Kidney glomerular epithelial cell (primary cell): ENCODE measurements at regions not wholly inside any gene's neighbourhood (a gene's known extent, or its start where the extent isn't known, plus 50 kb on each side); places are given as distances from the start of the nearest gene placed in this dataset.

Experiments
- DNase-seq: peaks from one replicate; lab custom pipeline; 2025; lab: John Stamatoyannopoulos, UW

DNA sequence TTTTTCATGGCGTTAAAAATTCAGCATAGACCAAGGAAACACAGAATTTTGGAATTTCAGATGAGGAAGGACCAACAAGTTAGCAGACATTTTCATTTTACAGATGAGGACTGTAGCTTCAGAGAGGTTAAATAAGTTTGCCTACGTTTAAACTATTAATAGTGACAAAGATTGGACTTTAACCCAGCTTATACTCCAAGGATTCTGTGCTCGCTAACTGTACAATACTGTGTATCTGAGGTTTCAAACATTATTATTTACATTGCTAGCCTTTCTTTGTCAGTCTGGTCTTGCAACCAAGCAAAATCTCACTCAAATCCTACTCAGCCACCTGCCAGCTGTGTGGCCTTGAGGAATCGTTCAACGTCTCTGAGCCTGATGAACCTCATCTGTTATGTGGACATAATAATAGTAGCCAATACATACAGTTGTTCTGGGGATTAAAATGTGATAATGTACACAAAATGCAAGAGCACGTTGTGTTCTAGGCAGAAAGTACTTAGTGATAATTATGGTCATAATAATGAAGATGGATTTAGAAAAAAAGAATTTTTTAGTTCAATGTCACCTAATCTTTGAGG is 462.4 kb upstream of the TRIB2 start:
- no peak for DNase-seq

DNA sequence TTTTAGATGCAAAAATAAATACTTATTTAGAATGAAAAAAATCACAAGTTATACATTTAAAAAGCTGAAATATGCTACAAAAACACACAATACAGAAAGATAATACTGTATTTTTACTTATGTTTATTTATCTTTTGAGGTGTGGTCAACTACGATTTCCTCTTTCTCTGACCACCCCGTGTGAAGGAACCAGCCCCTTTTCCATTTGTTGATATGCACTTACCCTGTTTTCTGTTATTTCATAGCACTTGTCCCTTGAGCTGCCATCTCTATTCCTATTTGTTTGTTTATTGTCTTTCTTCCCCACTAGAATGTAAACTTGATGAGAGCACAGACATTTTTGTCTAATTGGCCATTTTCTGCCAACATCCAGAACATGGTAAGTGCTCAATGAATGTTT is 460.5 kb upstream of the TRIB2 start:
- no peak for DNase-seq

DNA sequence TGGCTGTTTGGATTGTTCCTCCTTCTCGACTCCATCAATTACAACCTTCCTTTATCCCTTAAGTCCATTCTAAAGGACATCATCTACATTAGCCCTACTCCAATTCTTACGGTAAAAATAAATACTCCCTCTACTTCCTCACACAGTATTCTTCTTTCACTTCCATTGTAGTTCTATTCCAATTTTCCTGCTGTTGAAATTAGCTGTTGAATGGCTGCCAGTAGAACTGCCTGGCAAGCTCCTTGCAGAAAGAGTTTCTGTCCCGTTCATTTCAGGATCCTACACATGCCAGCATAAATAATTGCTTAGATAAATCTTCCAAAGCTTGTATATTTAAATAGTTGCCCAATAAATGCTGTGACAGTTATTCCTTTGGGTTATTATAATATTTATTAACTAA is 459.3 kb upstream of the TRIB2 start:
- no peak for DNase-seq

DNA sequence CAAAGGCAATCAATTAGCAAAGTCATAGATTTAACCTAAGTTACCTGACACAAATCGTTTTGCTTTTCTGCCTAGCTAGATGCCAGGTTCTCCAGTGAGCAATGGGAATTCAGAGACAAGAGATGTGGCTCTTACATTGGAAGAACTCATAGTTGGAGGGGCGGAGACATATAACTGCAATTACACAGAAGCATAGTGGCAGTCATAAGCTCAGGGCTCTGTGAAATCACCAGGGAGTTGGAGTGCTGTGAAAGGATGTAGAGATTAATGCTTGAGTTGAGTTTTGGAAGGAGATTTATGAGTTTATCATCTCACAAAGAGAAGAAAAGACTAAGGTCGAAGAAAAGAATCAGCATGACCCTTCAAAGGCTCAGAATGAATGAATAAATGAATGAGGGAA is 457.2 kb upstream of the TRIB2 start:
- no peak for DNase-seq

DNA sequence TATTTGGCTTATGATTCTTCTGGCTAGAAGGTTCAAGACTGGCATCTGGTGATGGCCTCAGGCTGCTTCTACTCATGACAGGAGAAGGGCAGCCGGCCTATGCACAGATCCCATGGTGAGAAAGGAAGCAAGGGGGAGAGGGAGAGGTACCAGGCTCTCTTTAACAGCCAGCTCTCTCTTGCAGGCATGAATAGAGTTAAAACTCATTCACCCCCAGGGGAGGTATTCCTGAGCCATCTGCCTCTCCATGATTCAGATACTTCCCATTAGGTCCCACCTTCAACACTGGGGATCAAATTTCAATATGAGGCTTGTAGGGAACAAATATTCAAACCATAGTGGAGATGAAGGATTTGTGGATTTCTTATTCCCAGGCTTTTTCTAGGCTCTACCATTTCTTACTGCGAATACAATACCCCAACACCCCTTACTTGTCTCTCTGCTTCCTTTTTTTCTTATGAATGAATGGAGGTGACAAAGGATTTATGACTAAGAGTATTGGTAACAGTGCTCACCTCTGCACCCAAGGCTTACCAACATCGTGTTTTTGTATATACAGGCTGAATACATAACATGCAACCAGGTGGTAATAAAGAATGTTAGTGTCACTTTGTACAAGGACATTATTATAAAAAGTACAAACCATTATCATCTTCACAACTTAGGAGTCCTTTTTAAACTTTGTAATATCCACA is 454.6 kb upstream of the TRIB2 start:
- DNase-seq, result no peak

DNA sequence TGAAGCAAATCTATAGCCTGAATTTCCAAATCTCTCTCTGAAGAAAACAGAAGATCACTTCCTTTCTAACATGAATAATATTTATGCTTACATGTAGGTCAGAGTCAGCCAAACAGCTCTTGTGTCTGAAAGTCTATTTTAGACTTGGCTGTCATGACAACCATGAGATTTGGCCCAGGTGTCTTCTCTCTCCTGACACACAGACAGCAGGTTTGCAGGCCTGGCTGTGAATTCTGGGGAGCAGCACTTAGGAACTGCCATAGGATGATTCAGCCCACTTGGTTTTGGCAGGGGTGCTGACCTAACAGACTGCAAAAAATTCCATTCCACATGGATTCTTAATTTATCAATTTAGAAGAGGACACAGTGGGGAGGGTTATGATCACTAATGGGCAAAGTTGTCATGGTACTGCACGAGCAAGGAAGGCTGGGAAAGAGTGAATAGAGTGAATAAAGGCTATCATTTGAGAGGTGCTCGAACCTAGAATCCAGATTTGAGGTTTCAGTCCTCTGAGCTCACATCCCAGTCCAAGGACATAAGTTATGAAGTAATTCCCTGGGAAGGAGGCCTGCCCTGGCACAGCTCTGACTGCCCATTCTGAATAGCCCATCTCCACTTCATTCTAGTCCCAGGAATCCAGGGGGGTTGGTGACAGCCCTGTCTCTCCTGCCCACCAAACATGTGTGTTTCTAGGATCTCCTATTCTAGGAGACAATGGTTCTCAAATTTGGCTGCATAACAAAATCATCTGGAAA is 453.9 kb upstream of the TRIB2 start:
- DNase-seq, result no peak

DNA sequence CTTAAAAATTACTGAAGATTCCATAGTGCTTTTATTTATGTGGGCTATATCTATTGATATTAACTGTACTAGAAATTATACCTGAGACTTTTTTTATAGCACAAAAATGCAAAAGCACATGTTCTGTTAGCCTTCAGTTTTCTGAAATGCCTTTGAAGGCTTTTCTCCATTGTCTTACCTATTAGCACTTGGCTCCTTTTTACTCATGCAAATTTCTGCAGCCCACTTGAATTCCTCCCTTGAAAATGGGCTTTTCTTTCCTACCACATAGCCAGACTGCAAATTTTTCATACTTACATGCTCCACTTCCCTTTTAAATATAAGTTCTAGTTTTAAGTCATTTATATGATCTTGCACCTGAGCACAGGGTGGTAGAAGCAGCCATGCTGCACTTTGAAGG is 453.0 kb upstream of the TRIB2 start:
- DNase-seq, result no peak

DNA sequence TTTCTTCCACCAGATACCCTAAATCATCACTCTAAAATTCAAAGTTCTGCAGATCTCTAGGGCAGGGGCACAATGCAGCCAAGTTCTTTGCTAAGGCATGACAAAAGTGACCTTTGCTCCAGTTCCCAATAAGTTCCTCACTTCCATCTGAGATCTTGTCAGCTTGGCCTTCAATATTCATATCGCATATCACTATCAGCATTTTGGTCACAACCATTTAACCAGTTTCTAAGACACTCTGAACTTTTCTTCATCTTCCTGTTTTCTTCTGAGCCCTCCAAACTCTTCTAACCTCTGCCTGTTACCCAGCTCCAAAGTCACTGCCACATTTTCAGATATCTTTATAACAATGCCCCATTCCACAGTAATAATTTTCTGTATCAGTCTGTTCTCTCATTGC is 452.6 kb upstream of the TRIB2 start:
- DNase-seq, result no peak

DNA sequence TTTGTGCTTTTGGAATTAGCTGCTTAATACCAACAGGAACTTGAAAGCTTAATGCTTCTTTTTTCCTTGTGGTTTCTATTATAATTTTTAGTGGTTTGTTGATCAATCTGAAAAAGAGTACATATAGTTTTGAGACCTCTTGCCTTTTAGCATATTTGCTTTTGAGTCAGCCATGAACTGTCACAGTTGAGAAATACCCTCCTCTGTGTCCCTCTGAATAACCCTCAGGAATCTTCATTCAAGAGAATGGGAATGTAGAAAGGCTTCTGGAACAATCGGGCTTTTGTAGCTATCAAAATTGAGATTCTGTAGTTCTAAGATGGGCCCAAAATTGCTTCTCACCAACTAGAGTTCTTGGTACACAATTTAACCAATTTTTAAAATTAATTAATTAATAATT is 451.1 kb upstream of the TRIB2 start:
- no peak for DNase-seq

DNA sequence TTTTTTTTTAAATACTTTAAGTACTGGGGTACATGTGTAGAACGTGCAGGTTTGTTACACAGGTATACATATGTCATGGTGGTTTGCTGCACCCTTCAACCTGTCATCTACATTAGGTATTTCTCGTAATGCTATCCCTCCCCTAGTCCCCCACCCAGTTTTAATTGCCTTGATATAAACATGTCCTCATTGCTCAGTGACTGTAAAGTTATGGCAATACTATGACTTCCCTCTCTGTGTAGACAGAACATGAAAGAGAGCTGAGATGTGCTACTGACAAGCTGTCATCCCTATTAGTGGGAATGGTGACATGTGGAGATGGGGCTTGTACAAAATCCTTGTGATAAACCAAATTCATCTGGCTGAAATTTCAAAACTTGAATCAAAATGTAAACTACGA is 449.7 kb upstream of the TRIB2 start:
- DNase-seq, result no peak

DNA sequence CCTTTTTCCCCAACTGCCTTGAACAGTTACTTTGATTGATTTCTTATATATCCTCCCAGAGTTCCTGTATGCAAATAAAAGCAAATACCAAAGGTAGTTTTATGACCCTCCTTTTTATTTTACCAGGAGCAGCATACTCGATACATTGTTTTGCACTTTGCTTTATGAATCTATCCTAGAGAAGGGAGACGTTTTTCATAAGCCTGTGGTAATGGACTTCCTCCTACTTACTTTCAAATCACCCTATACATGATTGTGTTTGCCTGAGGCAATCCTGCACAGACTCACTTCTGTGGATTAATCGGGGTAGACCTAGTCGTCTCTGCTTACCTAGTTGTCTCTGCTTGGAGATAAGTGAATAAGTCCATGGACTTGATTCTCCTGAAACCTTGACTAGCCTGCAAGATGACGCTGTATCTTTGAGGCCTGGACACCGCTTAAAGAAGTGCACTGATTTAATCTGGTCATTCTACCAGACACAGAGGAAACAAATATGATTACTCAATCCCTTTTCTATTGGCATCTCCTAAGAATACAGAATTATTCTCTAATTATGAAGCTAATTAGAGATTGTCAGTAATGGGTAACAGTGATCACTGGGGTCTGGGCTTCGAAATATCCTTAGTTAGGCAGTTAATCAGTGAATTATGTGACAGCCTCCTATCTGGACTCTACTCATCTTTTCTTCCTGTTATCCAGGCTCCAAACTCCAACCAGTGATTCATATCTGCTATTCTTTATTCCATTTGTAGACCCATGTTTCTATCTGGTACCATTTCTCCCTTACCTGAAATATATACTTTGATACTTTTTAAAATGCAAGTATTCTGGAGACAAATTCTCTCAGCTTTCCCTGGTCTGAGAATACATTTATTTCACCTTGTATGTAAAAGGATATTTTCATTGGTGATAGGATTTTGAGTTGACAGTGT is 447.4 kb upstream of the TRIB2 start:
- no peak for DNase-seq

DNA sequence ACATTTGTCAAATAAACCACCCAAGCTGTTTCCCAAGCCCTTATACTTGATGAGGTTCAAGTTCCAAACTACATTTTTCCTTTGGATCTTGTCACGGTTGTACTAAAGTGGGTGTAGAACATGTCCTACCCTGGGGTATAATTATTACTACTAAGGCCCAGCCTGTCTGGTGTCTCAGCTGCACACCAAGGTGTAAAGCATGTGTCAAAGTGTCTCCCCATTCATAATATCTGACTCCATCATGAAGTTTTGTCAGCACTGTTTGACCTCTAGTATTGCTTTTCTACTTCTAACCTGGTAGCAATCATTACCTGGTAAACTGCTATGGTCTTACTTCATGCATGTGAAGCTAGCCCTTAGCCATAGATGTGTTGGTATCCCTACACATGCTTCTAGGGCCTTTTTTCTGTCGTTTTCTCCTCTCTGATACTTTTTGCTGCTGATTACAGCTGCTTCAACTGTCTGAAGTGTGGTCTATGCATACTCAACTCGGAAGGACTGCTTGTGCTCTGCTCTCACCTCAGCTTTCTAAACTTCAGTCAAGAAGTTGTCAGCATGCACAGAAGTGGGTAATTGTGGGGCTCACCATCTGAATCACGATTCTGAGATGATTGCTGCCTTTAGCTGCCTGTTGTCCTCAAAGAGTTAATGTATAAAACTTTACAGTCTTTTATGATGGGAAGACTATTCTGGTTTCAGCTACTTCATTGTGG is 445.7 kb upstream of the TRIB2 start:
- no peak for DNase-seq

DNA sequence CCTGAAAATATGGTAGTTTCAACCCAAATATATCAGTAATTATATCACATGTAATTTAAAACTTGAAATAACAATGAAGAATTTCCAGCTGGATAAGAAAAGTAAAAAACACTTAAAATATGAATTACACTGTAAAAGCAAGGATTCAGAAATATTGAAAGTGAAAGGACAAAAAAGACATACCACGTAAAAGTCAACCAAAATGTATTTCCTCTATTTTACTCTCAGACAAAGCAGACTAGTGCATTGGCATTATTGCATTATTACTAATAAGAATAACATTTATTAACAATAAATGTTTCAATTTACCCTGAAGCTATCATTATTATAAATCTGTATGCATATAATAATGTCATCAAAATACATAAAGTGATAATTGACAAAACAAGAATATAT is 445.1 kb upstream of the TRIB2 start:
- DNase-seq, result no peak

DNA sequence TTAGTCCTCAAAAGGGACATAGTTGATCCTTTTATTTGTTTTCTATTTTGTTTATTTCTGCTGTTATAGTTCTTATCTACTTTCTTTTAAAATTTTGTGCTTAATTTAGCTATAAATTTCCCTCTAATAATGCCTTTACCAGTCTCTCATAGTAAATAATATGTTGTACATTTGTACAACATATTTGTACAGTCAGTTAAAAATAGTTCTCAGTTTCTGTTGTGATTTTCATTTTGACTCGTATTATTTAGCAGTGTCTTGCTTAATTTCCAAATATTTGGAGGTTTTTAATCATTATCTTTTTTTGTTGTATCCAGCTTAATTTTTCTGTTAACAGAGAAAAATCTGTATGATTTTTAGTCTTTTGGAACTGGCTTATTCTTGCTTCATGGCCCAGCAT is 443.6 kb upstream of the TRIB2 start:
- no peak for DNase-seq

DNA sequence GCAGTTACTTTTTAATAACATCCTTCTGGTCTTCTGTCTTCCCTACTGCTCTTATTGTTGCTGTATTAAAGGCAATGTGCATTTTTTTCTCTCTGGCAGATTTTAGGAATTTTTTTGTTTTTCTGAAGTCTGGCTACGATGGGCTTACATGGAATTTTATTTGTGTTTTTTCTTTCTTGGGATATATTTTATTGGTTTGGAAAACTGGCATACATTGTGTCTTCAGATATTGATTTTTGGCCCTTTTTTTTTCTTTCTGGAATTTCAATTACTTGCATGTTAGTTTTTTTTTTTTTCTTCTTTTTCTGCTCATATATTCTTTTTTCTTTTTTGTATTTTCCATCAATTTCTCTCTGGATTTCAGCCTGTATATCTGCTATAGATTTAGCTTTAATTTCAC is 442.1 kb upstream of the TRIB2 start:
- DNase-seq, result no peak

DNA sequence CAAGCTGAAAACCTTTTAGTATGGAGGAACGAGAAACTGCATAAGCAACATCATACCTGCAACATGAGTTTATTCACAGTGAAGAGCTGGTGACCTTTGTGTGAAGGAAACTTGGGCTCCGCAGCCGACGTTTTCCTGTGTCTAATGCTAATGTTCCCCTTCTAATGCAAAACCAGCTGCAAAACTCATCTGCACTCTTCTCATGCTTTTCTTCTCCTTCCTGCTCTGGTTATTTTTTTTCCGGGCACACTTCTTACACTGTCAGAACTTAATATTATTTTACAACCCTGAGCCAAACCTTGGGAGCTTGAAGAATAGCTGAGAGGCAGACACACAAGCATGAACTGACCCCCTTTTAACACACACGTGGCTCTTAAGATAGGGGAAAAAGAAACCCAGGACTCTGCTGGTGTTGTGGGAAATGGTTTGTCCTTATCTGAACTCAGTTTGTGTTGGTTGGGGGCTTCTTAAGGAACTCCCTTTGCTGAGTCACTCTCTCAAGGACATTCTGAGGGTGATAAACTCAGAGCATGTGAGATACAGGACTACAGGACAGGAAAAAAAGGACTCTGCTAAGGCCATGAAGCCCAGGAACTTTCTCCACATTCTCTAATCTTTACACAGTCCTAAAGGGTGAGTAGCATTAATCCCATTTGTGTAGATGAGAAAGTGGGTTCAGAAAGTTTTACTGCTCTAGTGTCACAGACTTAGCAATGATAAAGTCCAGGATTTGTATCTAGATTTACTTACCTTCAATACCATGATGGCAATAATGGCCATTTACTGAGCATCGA is 439.3 kb upstream of the TRIB2 start:
- no peak for DNase-seq

DNA sequence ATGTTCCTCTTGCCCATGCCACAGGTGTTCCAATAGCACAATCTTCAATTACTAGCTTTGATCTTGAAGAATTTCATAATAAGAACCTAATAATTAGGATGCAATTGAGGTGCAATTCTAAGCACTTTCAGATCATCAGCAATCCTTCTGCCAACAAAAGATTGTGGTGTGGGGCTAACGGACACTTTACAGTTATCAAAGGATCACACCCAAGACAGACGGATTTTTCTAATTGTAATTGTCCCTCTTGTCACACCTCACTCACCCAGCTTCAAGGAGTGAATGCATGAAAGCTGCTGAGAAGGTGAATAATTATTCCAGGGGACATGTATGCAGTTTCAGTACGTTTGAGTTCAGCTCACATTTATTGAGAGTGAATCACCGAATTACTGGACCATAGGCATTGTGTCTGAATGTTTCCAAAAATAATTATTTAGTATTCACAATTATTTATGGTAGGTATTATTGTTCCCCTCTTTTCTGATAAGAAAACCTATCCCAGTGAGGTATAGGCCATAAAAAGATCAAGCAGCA is 438.5 kb upstream of the TRIB2 start:
- peak; percentile 68 for DNase-seq

DNA sequence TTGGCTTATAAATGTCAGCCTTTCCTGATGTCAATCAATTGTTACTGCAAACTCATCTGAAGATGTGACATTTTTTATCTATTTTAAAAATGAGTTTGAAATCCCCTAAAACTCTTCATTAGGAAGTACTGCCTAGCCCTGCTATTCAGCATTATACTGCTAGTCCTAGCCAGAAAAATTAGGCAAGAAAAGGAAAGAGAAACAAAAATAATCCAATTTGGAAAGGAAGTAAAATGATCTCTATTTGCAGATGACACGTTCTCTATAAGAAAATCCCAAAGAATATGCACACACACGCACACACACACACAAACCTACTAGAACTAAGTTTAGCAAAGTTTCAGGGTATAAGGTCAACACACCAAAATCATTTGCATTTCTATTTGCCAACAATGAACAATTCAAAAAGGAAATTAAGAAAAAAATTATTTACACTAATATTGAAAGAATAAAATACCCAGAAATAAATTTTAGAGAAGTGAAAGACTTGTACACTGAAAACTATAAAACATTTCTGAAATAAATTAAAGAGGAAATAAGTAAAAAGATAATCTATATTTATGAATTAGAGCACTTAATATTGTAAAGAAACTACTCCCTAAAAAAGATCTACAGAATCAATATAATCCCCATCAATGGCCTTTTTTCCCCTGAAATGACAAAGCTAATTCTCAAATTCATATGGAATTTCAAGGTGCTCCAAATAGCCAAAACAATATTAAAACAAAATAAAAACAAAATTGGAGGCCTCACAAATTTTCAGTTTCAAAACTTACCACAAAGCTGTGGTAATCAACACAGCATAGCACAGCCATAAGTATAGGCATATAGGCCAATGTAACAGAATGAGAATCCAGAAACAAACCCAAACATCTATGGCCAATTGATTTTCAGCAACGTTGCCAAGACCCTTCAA is 433.7 kb upstream of the TRIB2 start:
- no peak for DNase-seq

DNA sequence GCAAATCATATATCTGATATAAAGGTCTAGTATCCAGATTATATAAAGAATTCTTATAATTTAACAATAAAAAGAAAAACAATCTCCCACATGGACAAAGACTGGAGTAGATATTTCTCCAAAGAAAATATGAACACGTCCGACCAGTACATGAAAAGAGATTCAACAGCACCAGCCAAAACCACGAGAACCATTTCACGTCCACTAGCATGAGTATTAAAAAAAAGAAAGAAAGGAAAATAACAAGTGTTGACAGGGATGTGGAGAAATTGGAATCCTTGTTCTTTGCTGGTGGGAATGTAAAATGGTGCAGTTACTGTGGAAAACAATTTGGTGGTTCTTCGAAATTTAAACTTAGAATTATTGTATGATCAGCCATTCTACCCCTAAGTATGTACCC is 432.7 kb upstream of the TRIB2 start:
- no peak for DNase-seq

DNA sequence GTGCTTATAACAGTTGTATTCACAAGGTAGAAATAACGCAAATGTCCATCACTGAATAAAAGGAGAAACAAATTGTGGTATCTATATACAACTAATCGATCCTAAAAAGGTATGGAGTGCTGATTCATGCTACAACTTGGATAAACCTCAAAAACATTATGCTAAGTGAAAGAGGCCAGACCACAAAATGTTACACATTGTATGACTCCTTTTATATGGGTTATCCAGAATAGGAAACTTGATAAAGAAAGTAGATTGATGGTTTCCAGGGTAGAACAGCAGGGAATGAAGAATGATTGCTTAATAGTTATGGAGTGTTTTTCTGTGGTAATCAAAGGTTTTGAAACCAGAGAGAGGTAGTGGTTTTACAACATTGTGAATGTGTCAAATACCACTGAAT is 432.2 kb upstream of the TRIB2 start:
- no peak for DNase-seq
